ENCODE measurements at regions not wholly inside any gene's neighbourhood (a gene's known extent, or its start where the extent isn't known, plus 50 kb on each side); places are given as distances from the start of the nearest gene placed in this dataset.

DNA sequence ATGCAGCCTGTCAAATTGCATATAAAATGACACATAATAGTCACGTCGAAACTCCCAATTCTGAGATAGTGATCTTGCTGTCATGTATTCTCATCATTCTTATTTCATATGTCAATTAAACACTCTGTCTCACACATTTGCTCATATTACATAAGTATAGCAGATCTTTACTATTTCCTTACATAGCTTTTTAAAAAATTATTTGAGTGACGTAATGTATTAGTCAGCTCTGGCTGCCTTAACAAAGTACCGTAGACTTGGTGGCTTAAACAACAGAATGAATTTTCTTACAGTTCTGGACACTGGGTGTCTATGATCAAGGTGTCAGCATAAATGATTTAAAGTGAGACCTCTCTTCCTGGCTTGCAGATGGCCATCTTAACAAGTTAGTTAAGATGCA, 1032.3 kb upstream of the NRXN1 start:
- no peak for TF ChIP-seq CREM (IDR thresholded peaks at IDR 0.05; ENCODE audit: low read depth)
- TF ChIP-seq BRCA1 (IDR thresholded peaks at IDR 0.05; ENCODE audit: low read depth, low read length): no peak
- TF ChIP-seq TCF12 (IDR thresholded peaks at IDR 0.05; ENCODE audit: low read depth, low read length): no peak
